NCI-H526 (cell line): ENCODE measurements at regions not wholly inside any gene's neighbourhood (a gene's known extent, or its start where the extent isn't known, plus 50 kb on each side); places are given as distances from the start of the nearest gene placed in this dataset.

Experiments used
- DNase-seq, 2 experiments: peaks; one replicate each; lab custom pipeline; 2025; lab: John Stamatoyannopoulos, UW

DNA sequence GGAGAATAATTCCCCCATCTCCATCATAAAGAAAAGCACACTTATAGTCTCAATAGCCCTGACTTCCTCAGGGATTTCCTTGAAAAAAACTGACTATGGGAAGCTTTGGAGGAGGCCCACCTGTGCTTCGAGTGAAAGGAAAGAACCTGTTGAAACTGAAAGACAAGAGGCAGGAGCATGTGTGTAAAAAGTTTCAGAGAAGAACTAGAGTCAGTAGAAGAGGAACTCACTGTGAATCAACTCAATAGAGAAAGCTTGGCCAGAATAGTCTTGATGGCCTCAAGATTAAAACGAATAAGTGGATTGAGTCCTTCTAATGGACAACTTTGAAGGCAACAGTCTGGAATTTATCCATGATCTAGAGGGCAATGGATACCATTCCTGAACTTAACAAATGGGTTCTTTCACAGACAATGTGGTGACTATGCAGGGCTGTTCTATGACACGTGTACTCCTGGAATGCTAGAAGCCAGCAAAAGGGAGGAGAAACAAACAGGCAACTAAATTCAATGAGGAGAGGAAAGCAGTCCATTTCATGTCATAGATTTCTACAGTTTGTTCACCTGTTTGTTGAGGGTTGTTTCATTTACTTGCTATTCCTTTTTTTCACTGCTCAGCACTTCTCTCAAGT, 442.3 kb downstream of the GRB14 start:
- no peak for DNase-seq

DNA sequence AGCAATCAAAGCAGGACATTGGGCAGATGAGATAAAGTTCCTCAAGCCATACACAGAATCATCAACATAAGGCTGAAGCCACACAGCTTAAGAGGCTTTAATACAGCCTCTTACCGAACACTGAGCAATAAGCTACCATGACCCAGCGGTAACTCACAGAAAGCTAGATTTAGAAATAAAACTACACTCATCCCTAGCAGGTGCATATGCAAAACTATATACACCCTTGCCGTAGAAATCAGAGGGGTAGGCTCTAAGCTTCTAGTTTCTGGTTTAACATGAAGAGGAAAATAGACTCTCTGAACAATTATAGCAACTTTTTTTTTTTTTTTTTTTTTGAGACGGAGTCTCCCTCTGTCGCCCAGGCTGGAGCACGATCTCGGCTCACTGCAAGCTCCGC, 428.8 kb upstream of the FIGN start:
- no peak for DNase-seq

DNA sequence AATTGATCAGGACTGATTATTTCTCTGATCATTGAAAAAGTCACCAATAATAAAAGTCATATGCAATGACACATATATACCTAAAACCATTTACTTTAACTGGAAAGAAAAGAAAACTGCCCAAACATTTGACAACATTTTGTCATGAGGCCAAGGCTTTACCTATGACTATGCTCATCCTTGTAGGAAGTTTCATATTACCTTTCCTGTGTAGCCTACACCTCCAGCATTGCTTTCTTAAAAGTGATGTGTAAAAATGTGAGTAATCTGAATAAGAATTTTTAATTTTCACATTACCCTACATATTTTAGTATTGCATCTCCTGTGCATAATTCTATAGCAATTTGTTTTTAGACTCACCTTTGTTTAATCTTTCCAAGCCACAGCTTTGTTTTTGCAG, 419.8 kb upstream of the FIGN start:
- no peak for DNase-seq

DNA sequence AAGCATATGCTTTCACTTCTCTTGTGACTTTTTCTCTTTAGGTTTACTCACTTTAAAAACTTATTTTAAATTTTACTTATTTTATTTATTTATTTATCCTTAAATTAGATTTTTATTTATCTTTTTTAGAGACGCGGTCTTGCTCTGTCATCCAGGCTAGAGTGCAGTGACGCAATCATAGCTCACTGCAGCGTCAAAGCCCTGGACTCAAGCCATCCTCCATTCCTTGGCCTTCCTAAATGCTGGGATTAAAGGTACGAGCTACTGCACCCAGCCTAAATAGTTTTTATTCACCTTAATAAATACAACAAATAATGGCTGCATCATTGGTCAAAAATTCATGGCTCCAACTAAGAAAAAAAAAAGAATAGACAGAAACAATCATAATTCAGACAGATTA, 415.7 kb upstream of the FIGN start:
- no peak for DNase-seq

DNA sequence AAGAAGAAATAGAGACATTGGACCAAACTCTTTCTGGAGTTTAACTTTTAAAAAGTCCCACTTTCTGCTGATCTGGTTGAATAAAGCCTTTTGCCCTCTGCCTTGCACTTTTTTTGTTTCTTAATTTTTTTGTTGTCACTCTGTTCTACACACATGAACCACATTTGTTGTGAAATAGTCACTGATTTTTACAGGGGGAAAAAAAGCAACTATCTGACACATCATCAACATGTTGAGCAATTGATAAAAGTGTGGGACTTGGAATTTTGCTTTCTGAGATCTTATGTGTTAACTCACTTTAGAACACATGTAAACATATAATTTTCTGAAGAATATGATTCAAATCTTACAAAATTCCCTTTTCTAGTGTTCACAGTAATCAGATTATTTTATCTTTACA, 414.8 kb upstream of the FIGN start:
- DNase-seq: no peak

DNA sequence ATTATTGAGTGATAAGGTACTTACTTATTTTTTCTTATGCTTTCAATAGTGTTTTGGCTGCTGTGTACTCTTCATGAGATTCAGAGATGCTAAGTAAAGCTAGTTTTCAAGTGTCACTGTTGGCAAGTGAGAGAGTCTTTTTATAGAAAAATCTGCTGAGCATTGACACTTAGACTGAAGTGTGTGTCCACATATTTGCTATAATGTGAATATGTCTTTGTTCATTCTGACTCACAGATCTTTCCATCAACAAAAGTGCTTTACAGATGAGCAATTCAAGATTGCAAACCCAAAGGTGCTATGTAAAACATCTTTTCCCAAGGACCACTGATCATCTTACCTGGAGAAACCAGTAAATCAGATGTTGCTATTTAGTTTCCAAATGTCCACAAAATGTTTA, 410.6 kb upstream of the FIGN start:
- DNase-seq: no peak

DNA sequence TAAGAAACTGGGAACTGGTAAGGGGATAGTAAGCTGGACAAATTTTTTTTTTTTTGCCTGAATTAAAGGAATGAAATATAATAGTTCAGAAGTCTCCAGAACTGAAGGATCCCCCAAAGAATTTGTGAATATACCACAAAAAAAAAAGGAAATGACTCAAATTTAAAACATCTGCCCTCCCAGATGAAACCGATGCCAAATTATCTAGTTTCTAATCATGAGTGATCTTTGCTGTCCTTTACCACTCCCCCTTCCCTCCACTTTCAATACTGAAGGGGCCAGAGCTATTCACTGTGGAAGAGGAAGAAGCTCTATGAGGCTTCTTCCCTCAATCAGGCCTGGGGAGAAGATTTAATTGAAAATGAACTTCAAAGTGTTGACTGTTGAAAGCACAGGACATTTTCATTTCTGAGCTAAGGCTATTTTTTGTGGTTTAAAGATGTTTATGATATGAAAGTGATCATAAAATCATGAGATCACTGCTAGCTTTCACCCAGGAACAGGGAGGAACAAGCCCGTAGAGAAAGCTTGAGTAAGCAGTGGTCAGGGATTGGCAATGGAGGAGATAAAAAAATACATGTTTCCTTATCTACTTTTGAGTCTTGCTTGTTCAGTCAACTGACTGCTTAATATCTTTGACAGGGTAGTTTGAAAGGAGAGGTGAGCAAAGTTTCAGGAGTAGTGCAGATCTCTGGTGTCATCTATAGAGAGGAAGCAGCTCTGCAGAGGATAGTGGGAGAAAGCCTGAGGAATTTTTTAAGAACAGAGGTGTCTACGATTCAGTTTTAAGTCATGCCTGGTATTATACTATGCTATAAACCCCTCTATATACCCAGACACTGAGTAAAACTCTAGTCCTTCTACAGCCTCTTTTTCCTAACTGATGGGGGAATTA, 409.5 kb upstream of the FIGN start:
- DNase-seq: no peak

DNA sequence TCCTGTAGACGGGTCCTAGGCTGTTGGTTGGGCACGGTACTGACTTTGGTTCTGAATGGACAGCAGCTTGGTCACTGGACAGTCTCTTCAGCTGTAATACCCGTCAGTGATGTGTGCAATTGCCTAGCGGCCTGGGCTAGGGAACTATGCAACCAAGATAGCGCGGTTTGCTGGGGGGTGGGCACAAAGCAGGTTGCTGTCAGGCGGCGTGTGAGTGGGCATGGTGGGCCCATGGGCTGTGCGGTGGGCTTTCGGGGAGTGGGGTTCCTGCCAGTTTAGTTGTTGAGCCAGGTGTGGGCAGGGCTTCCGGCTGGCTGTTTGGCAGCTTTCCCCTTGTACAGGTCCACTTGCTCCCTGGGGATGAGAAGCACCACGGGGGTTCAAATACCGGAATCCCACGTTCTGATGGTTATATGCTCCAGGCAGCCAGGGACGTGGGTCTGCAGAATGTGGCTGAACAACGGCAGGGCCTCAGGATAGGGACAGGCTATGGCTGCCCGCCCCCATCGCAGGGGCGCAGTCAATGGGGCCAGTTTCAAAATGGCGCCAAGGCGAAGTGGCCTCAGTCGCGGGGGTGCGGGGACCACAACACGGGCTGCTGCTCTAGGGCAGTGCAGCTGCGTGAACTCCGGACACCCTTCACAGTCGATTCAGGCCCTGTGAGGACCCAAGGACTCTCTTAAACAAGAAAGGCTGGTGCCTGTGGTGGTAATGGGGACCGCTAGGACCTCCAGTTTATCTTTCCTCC, 407.5 kb upstream of the FIGN start:
- no peak for DNase-seq

DNA sequence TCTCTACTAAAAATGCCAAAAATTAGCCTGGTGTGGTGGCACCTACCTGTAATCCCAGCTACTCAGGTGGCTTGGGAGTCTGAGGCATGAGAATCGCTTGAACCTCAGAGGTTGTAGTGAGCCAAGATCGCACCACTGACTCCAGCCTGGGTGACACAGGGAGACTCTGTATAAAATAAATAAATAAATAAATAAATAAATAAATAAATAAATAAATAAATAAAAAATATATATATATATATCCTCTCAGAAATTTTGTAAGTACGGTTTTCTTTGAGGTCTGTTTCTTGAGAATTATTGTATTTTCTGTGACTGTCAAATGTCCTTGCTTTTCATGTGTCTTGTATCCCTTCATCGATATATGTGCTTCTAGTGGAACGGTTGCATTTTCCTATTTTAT, 406.9 kb upstream of the FIGN start:
- DNase-seq: no peak

DNA sequence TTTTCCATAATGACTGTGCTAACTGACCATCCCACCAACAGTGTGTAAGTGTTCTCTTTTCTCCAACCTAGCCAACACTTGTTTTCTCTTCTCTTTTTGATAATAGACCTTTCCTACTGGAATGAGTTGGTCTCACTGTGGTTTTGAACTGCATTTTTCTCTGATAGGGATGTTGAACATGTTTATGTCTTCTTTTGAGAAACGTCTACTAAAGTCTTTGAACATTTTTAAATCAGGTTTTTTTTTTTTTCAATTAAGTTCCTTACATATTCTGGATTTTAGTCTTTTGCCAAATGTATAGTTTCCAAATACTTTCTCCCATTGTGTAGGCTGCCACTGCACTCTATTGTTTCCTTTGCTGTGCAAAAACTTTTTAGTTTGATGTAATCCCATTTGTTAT, 405.5 kb upstream of the FIGN start:
- no peak for DNase-seq

DNA sequence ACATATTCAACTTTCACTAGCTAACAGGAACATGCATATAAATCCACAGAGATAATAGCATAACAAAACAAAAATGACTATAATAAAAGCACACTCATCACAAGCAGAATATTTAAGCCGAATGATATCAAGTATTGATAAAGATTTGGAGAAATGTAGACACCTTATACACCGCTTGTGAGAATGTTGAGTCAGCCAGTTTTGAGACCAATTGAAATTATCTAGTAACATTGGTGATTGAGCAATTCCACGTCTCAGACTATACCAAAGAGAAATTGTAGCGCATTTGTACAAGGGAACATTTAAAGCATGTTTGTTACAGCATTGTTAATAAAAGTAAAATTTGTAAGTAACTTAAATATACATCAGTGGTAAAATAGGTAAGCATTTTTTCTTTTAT, 402.9 kb upstream of the FIGN start:
- no peak for DNase-seq

DNA sequence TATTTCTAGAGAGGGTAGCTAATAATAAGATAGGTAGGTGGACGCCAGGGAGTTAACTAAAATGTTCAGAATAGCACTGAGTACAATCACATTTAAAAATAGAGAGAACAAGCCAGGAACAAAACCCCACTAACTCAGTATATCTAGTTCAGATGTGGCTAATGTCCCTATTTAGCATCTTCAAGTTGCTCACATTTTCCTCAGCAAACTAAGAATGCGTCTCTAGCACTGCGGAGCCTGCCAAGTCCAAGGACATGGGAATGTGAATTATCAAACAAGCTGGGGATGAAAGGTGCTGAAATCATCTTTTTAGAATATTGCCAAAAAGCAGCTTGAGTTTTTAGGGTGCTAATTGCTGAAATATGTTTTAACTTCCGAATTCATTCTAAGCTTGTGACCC, 398.5 kb upstream of the FIGN start:
- DNase-seq: no peak

DNA sequence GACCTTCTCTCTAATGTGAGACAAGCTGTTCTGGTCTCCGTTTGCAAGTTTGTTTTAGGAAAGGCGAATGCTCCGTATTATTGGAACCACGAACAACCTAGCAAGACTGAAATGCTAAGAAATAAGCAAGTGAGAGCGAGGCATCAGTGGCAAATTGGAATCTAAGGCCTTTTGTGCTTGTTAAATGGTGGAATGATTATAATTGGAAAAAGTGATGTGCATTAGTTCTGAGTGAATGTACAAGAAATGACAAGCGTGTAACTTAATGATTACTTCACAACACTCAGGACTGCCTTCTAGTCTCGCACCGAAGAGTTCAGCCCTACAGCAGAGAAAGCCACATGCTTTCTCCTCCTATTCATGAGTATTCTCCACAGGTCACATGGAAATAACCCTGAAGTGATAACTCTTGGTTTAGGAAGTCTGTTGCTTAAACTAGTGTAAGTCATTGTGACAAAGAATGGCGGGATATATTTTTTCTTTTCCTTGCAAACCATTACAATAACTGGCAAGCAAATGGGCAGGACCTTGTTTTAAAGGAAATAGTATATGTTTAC, 392.2 kb upstream of the FIGN start:
- no peak for DNase-seq

DNA sequence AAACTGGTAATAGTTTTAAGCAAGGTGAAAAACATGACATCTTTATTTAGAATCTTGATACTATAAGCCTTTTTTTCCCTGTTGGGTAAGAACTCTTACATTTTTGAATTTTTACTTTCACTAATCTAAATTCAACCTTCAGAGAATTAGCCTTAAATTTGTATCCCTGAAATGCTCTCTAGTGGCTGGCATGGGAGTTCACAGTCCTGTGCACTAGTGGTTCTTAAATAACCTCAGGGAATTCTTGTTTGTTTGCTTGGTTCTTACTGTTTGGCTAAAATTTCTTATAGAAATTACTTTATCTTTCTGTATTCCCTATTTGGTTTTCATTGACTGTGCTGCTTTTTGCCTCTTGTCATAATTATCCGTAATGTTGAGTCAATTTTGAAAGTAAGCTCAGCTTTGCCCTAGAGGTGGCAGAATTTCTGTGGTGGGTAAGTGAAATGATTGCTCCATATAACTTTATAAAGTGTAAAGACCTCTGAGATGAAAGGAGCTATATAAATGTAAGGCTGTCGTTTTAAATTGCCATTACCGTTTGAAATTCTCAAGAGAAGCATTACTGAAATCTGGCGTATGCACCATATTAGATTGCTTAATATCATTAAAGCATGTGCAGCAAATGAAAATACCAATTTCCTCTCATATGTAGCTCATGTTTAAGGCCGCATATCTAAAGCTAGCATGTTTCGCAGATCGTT, 391.3 kb upstream of the FIGN start:
- no peak for DNase-seq

DNA sequence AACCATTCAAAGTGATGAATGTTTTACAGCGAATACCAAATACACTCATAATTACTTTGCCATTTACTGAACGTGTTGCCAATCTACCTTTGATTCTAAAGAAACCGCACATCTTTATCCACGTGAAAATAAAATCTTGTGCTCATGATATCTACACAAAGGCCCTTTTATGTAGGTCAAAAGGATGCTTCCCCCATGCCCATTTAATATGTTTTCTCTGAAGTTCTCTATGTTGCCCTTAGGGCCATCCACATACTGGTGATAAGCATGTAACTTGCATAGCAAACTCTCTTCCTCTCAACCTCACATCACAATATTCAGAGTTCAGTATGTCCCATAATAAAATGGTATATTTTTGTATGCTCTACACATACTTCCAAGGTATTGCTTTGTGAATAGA, 380.0 kb upstream of the FIGN start:
- no peak for DNase-seq

DNA sequence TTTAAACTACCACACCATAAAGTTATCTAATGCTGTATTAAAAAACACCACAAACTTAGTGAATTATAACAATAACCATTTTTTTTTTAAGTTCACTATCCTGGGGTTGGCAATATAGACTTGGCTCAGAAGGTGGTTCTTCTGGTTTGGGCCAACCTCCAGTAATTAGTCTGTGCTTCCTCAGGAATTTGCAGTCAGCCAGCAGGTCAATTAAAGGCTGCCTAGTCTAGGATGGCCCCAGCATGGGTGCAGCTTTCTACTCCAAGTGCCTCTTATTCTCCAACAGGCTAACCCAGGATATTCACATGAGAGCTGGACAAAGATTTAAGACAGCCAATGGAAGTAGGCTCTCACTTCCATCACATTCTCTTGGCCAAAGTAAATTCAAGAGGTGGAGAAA, 379.1 kb upstream of the FIGN start:
- no peak for DNase-seq

DNA sequence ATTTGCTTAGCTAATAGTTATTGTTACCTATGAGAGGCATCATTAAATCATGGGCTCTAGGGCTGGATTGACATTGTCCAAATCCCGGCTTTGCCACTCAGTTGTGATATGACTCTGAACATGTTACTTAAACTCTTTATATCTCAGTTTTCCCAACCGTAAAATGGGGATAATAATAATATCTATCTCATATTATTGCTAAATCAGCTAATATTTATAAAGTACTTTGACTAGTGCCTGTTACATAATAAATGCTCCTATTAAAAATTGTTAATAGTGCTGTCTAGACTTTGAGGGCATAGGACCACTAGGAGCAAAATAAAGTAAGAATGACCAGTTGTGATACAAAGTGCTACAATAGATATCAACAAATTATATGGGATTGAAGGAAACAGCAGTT, 376.3 kb upstream of the FIGN start:
- no peak for DNase-seq

DNA sequence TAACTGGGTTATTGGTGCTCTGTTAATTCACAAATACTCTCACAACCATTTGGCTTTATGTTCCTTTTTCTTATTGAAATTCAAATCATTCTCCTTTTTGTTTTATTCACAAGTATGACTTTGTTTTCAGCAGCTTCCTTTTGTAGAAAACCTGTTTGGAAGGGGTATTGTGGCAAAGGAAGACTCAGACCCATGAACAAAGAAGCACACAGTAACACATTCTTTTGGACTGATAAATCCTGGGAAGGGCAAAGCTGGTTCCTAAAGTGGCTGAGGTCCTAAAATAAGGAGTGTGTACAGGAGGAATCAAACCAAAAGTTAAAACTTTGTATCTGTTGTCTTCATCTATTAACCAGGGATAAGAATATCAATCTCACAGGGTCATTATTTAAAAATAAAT, 374.7 kb upstream of the FIGN start:
- no peak for DNase-seq

DNA sequence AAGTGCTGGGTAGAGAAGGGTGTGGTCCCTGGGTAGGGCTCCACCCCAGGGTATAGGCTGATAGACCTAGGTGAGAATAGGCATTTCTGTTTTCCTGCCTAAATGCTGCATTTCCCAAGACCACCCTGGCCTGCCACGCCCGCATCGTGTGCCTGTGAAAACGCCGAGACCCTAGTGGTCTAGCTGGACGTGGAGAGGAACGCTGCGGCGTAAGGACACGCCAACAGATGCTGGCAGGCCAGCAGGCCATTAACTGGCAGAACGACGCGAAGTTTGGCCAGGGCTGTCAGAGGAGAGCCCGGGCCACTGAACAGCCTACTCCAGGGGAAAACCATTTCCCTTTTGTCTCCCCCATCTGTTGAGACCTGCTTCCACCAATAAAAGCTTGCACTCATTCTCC, 373.2 kb upstream of the FIGN start:
- no peak for DNase-seq

DNA sequence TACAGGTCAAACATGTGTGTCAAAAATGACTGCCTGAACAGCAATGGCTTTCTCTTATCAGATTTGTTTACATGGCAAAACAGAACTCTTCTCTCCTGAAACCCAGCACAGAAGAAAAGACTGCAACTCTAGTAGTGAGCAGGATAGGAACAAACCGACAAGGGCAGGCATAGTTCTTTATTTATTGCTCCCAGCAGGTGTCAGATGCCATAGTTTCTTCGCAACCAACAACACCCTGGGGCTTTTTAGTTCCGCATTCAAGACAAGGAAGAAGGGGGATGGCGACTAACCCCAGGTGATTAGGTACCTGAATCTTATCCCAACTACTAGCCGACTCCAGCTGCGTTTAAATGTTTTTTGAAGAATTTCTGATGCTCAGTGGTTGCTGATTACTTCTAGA, 367.5 kb upstream of the FIGN start:
- no peak for DNase-seq

DNA sequence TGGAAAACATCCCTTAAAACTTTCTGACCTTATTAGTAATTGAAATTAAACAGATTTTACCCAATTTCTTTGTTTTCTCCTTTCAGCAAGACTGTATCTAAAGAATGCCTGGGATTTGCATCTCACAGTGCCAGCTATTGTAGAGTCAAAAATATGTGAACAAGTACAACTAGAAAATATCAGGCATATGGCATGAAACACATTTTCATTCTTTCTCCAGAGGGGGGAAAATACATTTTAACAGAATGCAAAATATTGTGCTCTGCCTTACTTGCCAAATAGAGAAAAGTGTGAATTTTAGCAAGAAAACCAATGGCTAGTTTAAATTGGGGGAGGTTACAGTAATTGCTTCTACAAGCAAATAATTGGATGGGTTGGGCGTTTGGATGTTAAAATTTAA, 366.6 kb upstream of the FIGN start:
- no peak for DNase-seq

DNA sequence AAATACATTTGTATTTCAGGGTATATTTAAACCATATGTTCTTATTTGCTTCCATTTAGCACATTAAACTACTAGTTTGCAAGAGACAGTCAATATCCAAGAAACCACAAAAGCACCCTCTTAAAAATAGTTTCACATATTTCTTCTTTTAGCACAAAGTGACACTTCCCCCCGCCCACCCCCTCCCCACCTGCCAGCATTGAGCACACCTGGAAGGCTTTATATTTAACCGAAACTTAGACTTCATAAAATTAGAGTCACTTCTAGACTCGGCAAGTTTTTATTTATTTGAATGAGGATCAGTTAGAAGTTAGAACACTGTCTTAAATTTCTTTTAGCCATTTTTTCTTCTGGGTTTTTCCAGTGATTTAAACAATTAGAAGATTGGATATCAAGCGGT, 355.9 kb upstream of the FIGN start:
- DNase-seq: no peak
